Fibroblast of upper back skin (primary cell): ENCODE measurements at regions not wholly inside any gene's neighbourhood (a gene's known extent, or its start where the extent isn't known, plus 50 kb on each side); places are given as distances from the start of the nearest gene placed in this dataset.
A peak's percentile ranks its signal among the peaks of the same experiment; 100 is the strongest.
"Not testable (repeated sequence)": the region's sequence is repeated elsewhere in the genome, so short reads cannot be mapped to it uniquely, and the experiment has no call there.

Experiments
- DNase-seq: peaks from one replicate; pipeline ENCODE4 v3.0.0-alpha.2; 2013

GRCh38 chr6:74610352-74610751 lies 595.5 kb downstream of the COL12A1 start:
- DNase-seq: no peak

GRCh38 chr6:74609871-74610270 lies 596.0 kb downstream of the COL12A1 start:
- DNase-seq: peak; percentile 80

GRCh38 chr6:74607934-74608333 lies 597.9 kb downstream of the COL12A1 start:
- no peak for DNase-seq

- DNase-seq: no peak
Observed at GRCh38 chr6:74607468-74607867, 598.4 kb downstream of the COL12A1 start.

- peak; percentile 99 for DNase-seq
Observed at GRCh38 chr6:74606582-74607071, 599.2 kb downstream of the COL12A1 start.

GRCh38 chr6:74605922-74606581 lies 599.8 kb downstream of the COL12A1 start:
- DNase-seq: no peak

GRCh38 chr6:74604279-74604678 lies 601.6 kb downstream of the COL12A1 start:
- no peak for DNase-seq

GRCh38 chr6:74603322-74604076 lies 602.4 kb downstream of the COL12A1 start:
- peak; percentile 80 for DNase-seq

- DNase-seq: no peak
Observed at GRCh38 chr6:74602206-74602605, 603.6 kb downstream of the COL12A1 start.

GRCh38 chr6:74598462-74599393 lies 607.1 kb downstream of the COL12A1 start:
- DNase-seq: no peak

- DNase-seq: no peak
Observed at GRCh38 chr6:74597840-74598239, 608.0 kb downstream of the COL12A1 start.

GRCh38 chr6:74597266-74597665 lies 608.6 kb downstream of the COL12A1 start:
- DNase-seq: peak; percentile 74

GRCh38 chr6:74596588-74596987 lies 609.3 kb downstream of the COL12A1 start:
- peak; percentile 73 for DNase-seq

GRCh38 chr6:74594350-74594749 lies 611.5 kb downstream of the COL12A1 start:
- DNase-seq: not testable (repeated sequence)

GRCh38 chr6:74588094-74588832 lies 617.6 kb downstream of the COL12A1 start:
- DNase-seq: no peak

- no peak for DNase-seq
Observed at GRCh38 chr6:74587386-74587785, 618.5 kb downstream of the COL12A1 start.

- DNase-seq: peak; percentile 81
Observed at GRCh38 chr6:74585753-74586152, 620.1 kb downstream of the COL12A1 start.

GRCh38 chr6:74581681-74582080 lies 624.2 kb downstream of the COL12A1 start:
- DNase-seq: no peak

GRCh38 chr6:74579794-74580193 lies 626.1 kb downstream of the COL12A1 start:
- DNase-seq: no peak

- no peak for DNase-seq
Observed at GRCh38 chr6:74579047-74579446, 626.8 kb downstream of the COL12A1 start.

GRCh38 chr6:74578339-74578738 lies 627.5 kb downstream of the COL12A1 start:
- peak; percentile 91 for DNase-seq

- DNase-seq: no peak
Observed at GRCh38 chr6:74577619-74578018, 628.2 kb downstream of the COL12A1 start.
